H54 (cell line): ENCODE measurements at regions not wholly inside any gene's neighbourhood (a gene's known extent, or its start where the extent isn't known, plus 50 kb on each side); places are given as distances from the start of the nearest gene placed in this dataset.
"Not testable (repeated sequence)": the region's sequence is repeated elsewhere in the genome, so short reads cannot be mapped to it uniquely, and the experiment has no call there.

Experiments used
- DNase-seq: peaks from one replicate; pipeline ENCODE4 v3.0.0; 2011; ENCODE audit warnings: low spot score, mixed read lengths; ENCODE audit not compliant: insufficient read length
- FAIRE-seq: peaks from 3 replicates; lab custom pipeline; 2011; peaks lifted over from hg19 to GRCh38; lab: Jason Lieb, UNC
- POLR2A ChIP-seq: IDR thresholded peaks from 2 replicates; pipeline ENCODE4 v1.6.1; 2011; ENCODE audit warnings: low read depth, mild to moderate bottlenecking, low read length

DNA sequence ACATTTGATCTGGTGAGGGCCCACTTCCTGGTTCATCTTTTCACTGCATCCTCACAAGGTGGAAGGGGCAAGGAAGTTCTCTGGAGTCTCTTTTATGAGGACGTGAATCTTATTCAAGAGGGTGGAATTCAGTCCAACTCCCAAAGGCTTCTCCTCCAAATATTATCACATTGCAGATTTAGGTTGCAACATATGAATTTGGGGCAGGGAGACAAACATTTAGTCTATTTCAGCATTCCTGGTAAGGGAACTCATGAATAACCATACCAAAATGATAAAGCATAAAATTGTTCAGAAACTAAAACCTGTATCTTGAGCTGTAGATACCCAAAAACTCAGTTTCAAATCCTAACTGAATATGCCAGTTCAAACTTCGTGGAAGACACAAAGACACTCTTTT is 246.8 kb downstream of the QDPR start:
- FAIRE-seq, result no peak
- DNase-seq, result no peak
- no peak for TF ChIP-seq POLR2A

DNA sequence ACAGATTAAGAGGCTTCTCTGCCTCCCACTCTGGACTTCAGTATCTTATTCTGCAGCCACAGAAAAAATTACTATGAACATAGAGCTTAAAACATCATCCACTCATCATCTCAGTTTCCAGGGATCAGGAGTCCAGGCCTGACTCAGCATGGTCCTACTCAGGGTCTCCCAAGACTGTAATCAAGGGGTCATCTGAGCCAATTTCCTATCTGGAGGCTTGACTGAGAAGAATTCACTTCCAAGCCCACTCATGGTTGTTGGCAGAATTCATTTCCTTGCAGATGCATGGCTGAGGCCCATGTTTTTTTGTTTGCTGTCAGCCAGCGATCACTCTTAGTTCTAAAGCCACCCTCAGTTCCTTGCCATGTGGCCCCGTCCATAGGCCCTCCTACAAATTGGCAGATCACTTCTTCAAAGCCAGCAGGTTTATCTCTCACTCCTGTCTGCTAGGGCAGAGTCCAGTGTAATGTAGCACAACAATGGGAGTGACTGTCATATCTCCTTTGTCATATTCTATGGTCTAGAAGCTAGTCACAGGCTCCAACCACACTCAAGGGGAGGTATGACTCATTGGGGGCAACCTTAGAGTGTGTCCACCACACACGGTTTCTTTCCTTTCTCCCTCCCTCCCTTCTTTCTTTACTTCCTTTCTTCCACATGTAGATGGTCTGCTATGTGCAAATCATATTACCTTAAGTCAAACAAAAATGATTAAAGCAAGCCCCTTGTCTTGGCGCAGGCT is 251.6 kb downstream of the QDPR start:
- no peak for TF ChIP-seq POLR2A
- DNase-seq (no peak), FAIRE-seq (no peak)

DNA sequence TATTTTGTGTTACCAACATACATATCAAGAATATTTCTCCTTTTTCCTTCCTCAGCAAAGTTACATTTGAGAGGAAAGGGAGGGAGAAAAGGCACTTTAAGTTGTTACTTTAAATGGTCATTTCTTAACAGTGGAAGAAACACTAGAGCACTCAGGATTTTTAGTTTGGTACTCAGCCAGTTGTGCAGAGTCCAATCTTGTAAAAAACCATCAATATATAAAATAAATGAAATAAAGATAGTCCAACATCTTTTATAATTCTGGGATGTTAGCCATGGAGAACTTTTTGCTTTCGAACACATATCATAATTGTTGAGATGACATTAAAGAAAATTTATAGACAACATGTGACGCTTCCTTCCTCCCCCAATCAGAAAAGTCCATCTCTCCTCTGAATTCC is 253.8 kb downstream of the QDPR start:
- DNase-seq (no peak), FAIRE-seq (no peak)
- TF ChIP-seq POLR2A, result no peak

DNA sequence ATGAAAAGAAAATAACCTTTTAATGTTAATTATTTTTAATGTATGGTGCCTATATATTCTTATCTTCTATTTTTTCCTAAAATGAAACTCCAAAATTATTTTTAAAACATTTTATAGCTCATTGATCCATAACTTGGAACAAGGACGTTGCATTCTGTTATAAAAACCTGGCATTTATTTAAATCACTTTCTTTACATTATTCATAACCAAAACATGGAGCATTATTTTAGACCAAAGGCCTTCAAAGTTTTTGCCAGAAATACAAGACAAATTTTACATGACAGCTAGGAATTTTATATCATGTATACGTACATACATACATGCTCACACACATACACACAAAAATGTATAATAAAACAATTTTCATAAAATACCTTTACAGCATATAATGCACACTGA is 259.8 kb downstream of the QDPR start:
- TF ChIP-seq POLR2A, result no peak
- FAIRE-seq (no peak), DNase-seq (no peak)

DNA sequence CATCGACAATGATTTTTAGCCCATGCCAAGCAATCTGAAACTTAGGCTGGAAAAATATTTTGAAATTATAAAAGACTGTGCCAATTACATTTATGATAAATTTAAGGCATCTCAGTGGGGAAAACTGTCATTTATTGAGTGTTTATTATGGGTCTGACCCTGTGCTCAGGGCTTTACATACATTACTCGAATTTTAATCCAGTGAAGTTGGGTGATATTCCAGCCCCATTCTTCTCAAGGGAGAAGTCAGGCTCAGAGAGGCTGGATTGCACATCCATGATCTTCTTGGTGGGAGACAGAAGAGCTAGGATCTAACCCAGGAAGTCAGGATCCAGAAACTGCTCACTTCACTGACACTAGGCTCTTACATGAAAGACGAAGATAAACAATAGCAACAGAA is 260.8 kb downstream of the QDPR start:
- DNase-seq, result no peak
- no peak for TF ChIP-seq POLR2A
- no peak for FAIRE-seq

DNA sequence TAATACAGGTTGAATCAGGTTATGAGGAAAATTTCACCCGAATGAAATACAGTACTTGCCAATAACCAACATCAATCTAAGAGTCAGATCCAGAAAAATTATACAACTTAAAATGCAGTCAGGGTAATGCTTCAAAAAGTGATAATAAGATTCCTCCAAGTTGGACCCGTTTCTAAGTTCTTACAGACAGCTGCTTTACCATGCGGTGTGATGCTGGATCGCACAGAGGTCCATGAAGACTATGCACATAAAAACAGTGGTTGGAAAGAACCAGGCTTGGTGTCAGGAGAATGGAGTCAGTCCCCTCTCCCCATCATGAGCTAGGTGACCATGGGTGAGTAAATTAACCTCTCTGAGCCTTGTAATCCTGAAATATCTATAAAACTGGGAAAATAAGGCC is 261.3 kb downstream of the QDPR start:
- no peak for FAIRE-seq
- no peak for TF ChIP-seq POLR2A
- DNase-seq, result no peak

DNA sequence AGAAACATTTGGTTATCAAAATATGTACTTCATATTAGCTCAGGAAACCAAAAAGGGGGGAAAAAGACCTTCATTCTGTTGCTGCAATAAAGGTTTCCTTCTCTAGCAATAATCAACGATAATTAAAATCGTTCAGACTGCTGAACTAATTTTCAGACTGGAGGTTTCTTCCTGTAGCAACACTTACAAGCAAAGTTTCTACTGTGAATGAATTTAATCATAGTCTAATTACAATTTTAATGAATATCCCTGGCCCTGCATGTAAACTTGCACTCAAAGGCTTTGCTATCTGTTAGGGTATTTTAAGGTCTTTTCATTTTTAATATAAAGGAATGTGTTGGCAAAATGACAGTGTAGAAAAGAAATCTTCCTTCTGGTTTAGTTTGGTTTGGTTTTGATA is 265.2 kb downstream of the QDPR start:
- FAIRE-seq (no peak), DNase-seq (no peak)
- TF ChIP-seq POLR2A, result no peak

DNA sequence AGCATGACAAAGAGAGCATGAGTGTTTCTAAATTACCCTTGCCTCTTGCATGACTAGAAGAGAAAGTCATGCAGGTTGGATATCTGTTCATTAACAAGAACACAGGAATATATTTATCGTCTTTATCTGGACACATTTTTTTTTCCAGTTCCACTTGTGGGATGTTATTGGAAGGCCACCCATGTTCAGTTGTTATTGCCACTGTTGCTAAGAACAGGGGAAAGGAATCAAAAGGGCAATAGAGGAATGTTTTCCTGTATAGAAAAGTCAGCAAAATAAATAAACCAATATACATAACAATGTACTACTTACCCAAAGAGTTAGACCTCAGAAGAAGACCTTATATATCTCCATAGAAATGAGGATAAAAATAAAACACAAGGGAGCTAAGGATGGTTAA is 270.1 kb downstream of the QDPR start:
- FAIRE-seq (no peak), DNase-seq (no peak)
- no peak for TF ChIP-seq POLR2A

DNA sequence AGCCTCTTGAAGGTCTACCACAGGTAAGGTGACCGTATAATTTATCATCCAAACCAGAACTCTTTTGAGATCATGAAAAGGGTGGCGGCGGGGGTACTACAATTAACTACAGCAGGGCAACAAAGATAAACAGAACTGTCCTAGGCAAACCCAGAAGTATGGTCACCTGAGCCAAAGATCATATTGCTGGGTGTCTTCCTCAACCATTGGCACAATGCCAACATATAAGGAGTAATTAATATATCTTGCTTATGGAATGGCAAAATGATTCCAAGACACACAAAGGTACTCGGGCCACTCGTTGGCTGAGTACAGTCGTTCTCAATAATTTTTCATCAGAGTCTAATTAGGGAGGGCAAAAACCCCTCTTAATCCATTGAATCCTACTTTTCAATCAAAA is 273.3 kb downstream of the QDPR start:
- FAIRE-seq, result no peak
- no peak for TF ChIP-seq POLR2A
- no peak for DNase-seq

DNA sequence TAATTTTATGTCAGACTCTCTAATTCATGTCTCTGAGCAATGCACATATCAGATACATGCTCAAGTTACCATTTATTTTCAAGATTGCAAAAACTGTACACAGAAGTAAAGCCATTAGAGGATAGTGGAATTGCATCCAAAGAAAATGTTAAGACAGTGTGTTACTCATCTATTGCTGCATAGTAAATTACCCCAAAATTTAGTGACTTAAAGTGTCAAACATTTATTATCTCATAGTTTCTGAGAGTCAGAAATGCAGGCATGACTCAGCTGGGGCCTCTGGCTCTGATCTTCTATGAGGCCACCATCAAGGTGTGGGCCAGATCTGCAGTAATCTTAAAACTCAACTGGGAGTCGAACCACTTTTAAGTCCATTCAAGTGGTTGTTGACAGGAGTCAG is 275.2 kb downstream of the QDPR start:
- FAIRE-seq, result no peak
- TF ChIP-seq POLR2A, result no peak
- no peak for DNase-seq

DNA sequence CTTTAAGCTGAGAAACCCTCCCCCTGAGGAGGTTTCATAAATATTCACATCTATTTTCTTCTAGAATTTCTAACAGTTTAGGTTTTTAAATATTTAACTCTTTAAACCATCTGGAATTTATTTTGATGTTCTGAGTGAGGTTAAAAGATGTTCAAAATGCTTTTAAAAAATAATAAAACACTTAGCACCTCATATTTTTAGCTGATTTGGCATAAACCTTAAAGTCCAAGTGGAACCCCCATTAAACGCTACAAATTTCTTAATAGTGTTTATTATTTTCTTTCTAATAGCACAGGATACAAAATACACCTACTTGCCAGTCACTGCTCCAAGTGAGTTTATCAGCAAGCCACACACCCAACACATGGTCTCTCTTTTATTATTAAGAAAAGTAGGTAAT is 277.2 kb downstream of the QDPR start:
- DNase-seq, result no peak
- TF ChIP-seq POLR2A, result no peak
- no peak for FAIRE-seq

DNA sequence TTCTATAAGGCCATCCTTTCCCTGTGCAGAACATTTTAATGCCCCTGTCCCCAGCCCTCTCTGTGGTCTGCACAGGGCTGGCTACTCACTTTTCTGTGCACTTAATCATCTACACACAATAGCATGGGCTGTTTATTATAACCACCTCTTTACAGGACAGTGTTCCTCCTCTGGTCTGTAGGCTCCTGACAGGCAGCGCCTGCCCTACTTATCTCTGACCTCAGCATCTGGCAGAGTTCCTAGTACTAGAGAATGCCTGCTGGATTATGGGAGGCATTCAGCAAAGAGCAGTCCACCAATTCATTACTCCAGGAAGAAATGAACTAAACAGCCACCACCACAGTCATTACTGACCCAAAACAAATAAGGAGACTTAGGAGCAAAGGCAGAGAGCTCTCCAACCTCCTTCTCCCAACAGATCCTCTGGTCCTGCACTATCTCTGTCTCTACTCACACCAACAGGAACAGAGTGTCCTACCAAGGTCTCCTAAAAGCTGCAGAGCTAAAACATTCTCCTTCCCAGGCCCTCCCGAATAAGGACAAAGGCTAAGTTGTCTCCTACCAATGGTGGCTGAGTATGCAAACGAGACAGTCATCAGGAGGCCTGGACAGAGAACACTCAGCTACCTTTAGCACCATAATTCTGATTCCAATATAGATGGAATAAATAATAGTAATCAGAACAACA is 279.2 kb downstream of the QDPR start:
- DNase-seq (no peak), FAIRE-seq (no peak)
- no peak for TF ChIP-seq POLR2A

DNA sequence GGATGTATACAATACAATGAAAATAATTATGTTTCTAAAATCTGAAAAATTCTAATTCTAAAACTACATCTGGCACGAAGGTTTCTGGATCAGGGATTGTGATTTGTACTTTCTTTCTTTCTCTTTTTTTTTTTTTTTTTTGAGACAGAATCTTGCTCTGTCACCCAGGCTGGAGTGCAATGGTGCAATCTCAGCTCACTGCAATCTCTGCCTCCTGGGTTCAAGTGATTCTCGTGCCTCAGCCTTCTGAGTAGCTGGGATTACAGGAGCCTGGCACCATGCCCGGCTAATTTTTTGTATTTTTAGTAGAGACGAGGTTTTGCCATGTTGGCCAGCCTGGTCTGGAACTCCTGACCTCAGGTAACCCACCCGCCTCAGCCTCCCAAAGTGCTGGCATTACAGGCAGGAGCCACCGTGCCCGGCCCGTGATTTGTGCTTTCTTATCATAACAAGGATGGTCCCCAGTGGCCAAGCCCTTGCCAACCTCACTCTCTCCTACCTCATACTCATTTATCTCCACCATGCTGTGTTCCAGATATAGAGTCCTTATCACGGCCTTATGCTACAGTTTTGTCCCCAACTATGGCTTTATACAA is 279.9 kb downstream of the QDPR start:
- not testable (repeated sequence) for DNase-seq, FAIRE-seq

DNA sequence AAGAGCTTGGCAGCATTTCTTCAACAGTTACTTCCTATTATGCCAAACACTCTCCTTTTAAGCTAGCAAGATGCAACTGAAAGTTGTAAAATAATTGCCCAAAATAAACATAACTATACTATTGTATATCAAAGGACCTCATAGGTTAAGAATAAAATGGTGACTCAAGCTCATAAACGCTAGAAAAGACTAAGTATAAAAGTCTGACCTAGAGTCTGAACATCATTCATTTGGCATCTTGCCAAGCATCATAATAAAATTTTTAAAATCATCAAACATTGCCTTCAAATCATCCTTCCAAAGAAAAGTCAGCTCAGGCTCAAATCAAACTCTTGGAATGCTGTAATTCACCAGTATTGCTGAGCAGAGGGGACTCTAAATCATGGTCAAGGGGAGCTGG is 281.2 kb downstream of the QDPR start:
- TF ChIP-seq POLR2A, result no peak
- no peak for DNase-seq
- no peak for FAIRE-seq

DNA sequence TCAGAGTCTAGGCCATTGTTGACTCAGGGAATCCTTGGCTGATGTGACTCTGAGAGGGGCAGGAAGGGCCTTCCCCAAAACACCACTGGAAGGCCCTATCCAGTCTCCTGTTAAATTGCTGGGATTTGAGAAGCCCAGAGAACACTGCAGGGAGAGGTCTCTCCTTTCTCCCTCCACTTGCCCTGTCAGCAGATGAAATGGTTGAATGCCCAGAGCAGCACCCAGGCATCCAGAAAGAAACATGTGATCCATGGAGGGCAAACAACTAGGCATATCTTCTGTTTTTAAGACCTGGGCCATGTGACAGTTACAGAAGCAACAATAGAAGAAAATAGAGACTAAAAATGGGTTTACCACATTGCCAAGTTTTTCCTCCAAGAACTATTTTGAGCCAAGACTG is 291.1 kb downstream of the QDPR start:
- DNase-seq (no peak), FAIRE-seq (no peak)
- TF ChIP-seq POLR2A, result no peak

DNA sequence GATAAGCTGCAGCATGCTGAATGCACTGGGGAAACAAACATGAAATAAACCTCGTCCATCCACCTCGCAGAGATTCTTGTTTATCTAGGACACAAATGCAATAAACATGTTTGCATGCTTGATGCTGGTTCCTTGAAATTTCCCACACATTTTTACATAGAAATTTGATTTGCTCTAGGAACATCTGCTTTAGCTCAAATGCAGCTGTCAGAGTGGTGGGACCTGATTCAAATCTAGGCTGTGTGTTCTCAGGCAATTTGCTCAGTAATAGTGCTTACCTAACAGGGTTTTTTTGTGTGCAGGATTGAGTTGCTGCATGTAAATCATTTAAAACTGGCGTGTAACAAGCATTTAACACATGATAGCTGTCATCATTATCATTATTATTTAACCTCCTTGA is 293.1 kb downstream of the QDPR start:
- FAIRE-seq (no peak), DNase-seq (no peak)
- TF ChIP-seq POLR2A, result no peak
